ELR (cell line): ENCODE measurements at regions not wholly inside any gene's neighbourhood (a gene's known extent, or its start where the extent isn't known, plus 50 kb on each side); places are given as distances from the start of the nearest gene placed in this dataset.
"Not testable (repeated sequence)": the region's sequence is repeated elsewhere in the genome, so short reads cannot be mapped to it uniquely, and the experiment has no call there.

Source experiments
- DNase-seq: peaks from one replicate; pipeline ENCODE4 v3.0.0-alpha.2; 2015; ENCODE audit warnings: low read depth

GRCh38 chr12:128078301-128078971 is 188.5 kb upstream of the TMEM132C start:
- no peak for DNase-seq

DNA sequence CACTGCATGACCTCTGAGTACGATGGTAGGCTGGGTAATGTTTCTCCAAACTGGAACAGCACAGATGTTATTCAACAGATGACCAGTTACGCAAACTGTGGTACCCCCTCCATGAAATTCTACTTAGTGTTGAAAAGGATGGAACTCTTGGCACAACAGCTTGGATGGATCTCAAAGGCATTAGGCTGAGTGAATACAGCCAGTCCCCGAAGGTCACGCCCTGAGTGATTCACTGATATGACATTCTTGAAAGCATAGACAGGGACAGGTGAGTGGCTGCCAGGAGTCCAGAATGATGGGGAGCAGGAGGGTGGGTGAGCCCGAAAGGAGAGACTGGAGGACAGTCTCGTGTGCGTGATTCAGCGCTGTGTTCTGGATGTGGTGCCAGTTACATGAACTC is 187.5 kb upstream of the TMEM132C start:
- no peak for DNase-seq

- DNase-seq = no peak
Observed at GRCh38 chr12:128083132-128083729, 183.7 kb upstream of the TMEM132C start.

GRCh38 chr12:128088926-128089325 is 178.0 kb upstream of the TMEM132C start:
- no peak for DNase-seq

GRCh38 chr12:128089961-128090360 is 177.0 kb upstream of the TMEM132C start:
- no peak for DNase-seq

DNA sequence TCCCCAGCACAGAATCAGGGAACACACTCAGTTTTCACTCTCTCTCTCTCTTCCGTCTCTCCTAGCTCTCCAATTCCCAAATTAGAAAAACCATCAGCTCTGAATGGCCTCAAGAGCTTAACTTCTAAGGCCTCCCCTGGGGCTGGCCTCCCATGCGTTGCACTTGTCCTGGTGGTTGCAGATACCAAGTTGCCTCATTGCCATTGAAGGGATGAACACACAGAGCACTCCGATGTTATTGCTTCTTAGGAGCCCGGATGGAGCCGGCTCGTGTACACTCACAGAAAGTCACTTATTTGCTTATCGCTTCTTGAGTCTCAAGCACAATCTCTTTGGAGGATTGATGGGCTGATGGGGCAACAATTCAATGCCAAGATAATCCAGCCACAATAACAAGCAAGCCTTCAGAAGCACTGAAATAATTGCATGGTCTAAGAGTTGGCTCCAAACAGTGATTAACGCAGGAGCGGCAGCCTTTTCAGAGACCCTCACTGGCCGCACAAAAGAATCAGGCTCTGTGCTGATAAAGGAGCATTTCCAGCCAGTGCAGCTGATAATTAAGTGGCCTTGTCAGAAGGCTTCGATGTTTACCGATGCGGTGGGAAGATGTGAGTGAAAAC is 175.8 kb upstream of the TMEM132C start:
- no peak for DNase-seq

GRCh38 chr12:128091951-128092382 is 175.0 kb upstream of the TMEM132C start:
- no peak for DNase-seq

DNA sequence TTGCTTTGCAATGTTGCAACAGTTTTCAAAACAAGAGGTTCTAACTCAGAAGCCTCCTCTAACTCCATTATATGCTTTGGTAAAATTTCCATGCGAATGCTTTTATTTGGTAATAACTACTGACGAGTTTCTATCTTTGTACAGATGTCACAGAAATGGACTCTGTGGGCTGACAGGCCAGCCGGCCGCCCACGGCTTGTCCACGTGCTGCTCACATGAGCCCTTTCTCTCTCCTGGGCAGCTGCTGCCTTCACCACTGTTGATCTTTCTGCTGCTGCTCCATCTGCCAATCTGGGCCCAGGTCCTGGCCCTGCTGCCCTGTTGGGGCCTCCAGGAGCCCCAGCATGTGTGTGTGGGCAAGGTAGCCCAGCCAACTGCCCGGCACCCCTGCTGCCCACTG is 168.2 kb upstream of the TMEM132C start:
- DNase-seq = no peak

DNA sequence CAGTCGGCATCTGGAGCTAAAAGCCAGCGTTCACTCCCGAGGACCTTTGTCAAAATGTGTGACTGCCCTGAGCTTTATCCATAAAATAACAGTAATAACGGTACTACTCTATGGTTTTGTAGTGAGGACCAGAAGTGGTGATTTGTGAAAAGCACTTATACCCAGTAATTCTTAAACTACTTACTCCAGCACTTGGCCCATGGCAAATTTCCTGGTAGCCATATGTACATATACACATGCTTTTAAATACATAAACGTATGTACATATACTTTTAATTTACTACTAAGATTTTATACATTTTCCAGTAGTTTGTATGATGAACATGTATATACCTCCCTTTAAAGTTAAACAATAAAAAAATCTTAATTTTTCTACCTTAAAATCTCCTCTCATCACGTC is 163.8 kb upstream of the TMEM132C start:
- DNase-seq = no peak

DNA sequence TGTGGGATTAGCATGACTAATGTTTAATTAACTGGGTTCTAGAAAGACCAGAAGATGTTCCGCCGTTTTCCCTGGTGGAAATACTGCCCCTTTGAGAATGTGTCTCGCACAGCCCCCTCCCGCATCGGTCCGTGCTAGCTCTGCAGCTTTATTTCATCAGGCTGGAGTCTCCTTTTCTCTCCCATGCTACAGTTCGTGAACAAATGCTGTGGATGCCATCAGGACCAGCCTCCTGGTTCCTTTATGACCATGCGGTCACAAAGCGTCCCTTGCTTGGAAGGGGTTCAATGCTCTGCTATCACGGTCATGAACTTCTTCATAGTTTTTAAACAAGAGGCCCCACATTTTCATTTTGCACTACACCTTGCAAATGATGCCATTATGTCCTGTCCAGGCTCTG is 157.7 kb upstream of the TMEM132C start:
- DNase-seq = no peak

GRCh38 chr12:128109636-128110035 is 157.3 kb upstream of the TMEM132C start:
- no peak for DNase-seq

GRCh38 chr12:128111333-128111732 is 155.6 kb upstream of the TMEM132C start:
- DNase-seq = no peak

GRCh38 chr12:128111951-128112350 is 155.0 kb upstream of the TMEM132C start:
- no peak for DNase-seq

DNA sequence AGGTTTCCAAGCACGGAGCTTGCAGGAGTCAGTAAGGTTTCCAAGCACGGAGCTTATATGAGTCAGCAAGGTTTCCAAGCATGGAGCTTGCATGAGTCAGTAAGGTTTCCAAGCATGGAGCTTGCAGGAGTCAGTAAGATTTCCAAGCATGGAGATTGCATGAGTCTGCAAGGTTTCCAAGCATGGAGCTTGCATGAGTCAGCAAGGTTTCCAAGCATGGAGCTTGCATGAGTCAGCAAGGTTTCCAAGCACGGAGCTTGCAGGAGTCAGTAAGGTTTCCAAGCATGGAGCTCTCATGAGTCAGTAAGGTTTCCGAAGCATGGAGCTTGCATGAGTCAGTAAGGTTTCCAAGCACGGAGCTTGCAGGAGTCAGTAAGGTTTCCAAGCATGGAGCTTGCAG is 153.7 kb upstream of the TMEM132C start:
- not testable (repeated sequence) for DNase-seq

- DNase-seq = no peak
Observed at GRCh38 chr12:128114485-128114884, 152.5 kb upstream of the TMEM132C start.

GRCh38 chr12:128116537-128116936 is 150.4 kb upstream of the TMEM132C start:
- DNase-seq = no peak

- no peak for DNase-seq
Observed at GRCh38 chr12:128120035-128120434, 146.9 kb upstream of the TMEM132C start.

DNA sequence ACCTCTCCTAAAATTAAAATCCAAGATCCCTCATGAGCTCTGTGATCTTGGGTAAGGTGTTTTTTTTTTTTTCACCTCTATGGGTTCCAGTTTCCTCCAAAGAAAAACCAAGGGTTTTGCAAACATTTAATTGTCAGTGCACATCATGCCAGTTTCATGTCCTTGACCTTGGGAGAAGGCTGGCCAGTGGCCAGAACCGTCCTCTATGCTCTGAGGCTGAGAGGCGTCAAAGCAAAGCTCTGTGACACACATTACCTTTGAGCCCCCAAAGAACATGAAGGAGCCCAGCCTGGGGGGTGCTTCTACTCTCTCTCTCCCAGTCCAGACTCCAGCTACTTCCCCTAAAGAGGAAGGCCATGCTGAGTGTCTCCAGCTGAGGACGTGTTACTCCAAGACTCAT is 145.5 kb upstream of the TMEM132C start:
- DNase-seq = no peak

DNA sequence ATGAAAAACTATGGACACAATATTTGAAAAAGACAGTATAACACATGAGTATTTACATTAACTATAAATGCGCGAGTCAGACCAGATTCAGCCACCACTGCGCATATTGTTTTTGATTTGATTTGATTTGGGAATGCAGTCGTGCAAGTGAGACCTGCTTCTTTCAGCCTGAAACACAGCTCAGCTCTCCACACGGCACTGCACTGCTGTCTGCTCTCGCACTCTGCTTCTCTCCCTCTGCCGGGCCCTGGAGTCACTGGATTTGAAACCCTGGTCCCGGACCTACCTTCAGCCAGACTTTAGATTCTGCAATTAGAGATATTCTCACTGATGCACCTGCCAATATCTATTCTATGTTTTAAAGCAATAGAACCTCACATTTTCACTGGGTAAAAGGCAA is 143.9 kb upstream of the TMEM132C start:
- DNase-seq = no peak

DNA sequence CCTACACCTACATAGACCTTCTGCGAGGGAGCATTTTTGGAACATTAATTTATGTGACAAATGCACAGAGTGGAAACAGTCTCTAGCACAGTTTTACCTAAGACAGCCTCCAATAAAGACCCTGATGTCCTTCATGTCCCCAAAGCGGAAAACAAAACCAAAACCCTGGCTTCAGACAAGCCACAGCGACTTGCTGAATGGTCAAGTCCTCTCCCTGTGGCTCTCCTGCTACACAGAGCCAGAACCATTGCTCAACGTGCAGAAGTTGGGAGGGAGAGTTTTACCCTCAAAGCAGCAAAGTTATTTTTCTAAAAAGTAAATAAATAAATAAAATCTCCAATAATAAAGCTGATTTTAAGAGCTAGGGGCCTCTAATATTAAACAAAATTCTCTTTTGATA is 135.0 kb upstream of the TMEM132C start:
- DNase-seq = no peak

GRCh38 chr12:128133321-128134073 is 133.5 kb upstream of the TMEM132C start:
- DNase-seq = no peak

- DNase-seq = no peak
Observed at GRCh38 chr12:128137140-128137539, 129.8 kb upstream of the TMEM132C start.

- no peak for DNase-seq
Observed at GRCh38 chr12:128138125-128138524, 128.8 kb upstream of the TMEM132C start.
